Esophagus squamous epithelium (tissue), 4 donors: ENCODE measurements at regions not wholly inside any gene's neighbourhood (a gene's known extent, or its start where the extent isn't known, plus 50 kb on each side); places are given as distances from the start of the nearest gene placed in this dataset.

Source experiments
- CTCF ChIP-seq, 6 experiments: fragments of 450-650 bp in 4 of 6; fragments of 200-600 bp in 2 of 6; sonication (generic) in 2 of 6; IDR thresholded peaks; one replicate each; pipeline ENCODE4 v1.5.1; 2016 to 2019; ENCODE audit warnings: antibody characterized with exemption in 6 of 6, mild to moderate bottlenecking in 4 of 6, moderate library complexity in 4 of 6
- POLR2A ChIP-seq, 4 donors: fragments of 450-650 bp; IDR thresholded peaks; one replicate each; pipeline ENCODE4 v1.6.1; 2017; ENCODE audit warnings: antibody characterized with exemption in 4 of 4, mild to moderate bottlenecking in 4 of 4, moderate library complexity in 3 of 4

GRCh38 chr1:222973561-222973960 lies 158.7 kb downstream of the DISP1 start:
- TF ChIP-seq CTCF (IDR thresholded peaks at IDR 0.05) (no peak), POLR2A (IDR thresholded peaks at IDR 0.05) (no peak)
